ENCODE measurements at regions not wholly inside any gene's neighbourhood (a gene's known extent, or its start where the extent isn't known, plus 50 kb on each side); places are given as distances from the start of the nearest gene placed in this dataset.

DNA sequence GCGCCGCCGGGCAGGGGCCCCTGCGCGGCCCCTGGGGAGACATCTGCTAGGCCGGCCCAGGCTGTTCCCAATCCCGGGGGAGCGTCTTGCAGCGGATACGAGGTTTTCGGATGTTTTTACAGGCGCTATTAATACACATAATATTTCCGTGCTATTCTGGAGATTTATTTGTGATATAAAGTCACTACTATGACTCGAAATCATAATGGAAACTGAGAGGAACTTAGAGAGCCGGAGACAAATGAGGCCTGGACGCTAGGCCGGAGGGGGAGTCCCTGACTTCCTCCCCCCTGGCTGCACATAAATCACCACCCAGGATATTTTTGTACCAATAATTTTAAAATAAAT, 91.7 kb upstream of the ANO1 start:
- 38 to 51% methylated on average over 9 of the region's 17 CpGs for WGBS, 2 experiments (ENCODE audit: insufficient coverage in 2 of 2)
- peak overlapping the region; percentile 33 for H3K4me3 ChIP-seq (ENCODE audit: extremely low read depth, insufficient read depth, low read length, poor library complexity, severe bottlenecking)
- H3K36me3 ChIP-seq (ENCODE audit: control insufficient read depth, insufficient read depth, low read length): no peaks in the 10 kb centered on the region

DNA sequence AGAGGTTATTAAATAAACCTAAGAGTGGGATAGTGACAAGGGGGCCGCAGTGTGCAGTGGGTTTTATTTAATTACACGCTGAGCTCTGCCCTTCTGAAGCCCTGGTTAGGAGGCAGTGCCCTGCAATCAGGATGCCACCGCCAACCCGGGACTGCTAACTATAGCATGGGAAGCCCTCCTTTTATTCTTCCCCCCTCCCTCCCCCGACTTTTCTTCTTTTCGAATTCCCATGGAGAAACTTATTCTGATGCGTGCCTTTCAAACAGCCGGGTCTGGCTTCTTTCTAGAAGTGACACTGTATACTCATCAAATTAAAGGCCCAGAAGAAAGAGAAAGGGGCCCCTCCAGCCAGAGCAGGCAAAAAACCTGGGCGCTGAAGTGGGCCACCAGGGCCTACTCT, 91.3 kb upstream of the ANO1 start:
- H3K4me1 ChIP-seq (ENCODE audit: control insufficient read depth, insufficient read depth, low read length, poor library complexity, severe bottlenecking): peaks cover 24% of the 10 kb centered on the region
- no peaks in the 10 kb centered on the region for H3K36me3 ChIP-seq (ENCODE audit: control insufficient read depth, insufficient read depth, low read length)
- no peaks in the 10 kb centered on the region for H3K9me3 ChIP-seq (ENCODE audit: control insufficient read depth, low read length)
- no peak overlapping the region for H3K4me3 ChIP-seq (ENCODE audit: extremely low read depth, insufficient read depth, low read length, poor library complexity, severe bottlenecking)
- H3K27ac ChIP-seq (ENCODE audit: low read depth, low read length, severe bottlenecking): no peak overlapping the region
- WGBS, 2 experiments (ENCODE audit: insufficient coverage in 2 of 2): 59 to 62% methylated on average over 6 to 8 of the region's 9 CpGs

More for the DNA sequence above, 91.7 kb upstream of the ANO1 start:
- H3K27ac ChIP-seq (ENCODE audit: low read depth, low read length, severe bottlenecking): no peak overlapping the region
- peaks cover 24% of the 10 kb centered on the region for H3K4me1 ChIP-seq (ENCODE audit: control insufficient read depth, insufficient read depth, low read length, poor library complexity, severe bottlenecking)
- no peaks in the 10 kb centered on the region for H3K9me3 ChIP-seq (ENCODE audit: control insufficient read depth, low read length)

DNA sequence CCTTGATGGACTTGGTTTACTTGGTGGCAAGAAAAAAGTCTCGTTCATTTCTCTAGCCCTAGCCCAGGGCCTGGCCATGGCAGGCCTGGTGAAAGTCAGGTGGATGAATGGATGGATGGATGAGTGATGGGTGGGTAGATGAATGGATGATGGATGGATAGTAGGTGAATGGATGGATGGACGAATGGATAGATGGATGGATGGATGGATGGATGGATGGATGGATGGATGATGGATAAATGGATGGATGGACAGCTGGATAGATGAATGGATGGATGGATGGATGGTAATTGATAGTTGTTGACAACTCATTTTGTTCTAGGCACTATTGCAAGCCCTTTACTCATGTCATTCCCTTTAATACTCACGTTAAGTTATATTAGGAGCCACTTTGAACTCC, 86.1 kb upstream of the ANO1 start:
- H3K36me3 ChIP-seq (ENCODE audit: control insufficient read depth, insufficient read depth, low read length): no peaks in the 10 kb centered on the region
- no peaks in the 10 kb centered on the region for H3K4me1 ChIP-seq (ENCODE audit: control insufficient read depth, insufficient read depth, low read length, poor library complexity, severe bottlenecking)
- H3K9me3 ChIP-seq (ENCODE audit: control insufficient read depth, low read length): peaks cover 5% of the 10 kb centered on the region
- WGBS, 2 experiments (ENCODE audit: insufficient coverage in 2 of 2): 94 to 95% methylated on average over 2 to 3 of the region's 3 CpGs
- H3K4me3 ChIP-seq (ENCODE audit: extremely low read depth, insufficient read depth, low read length, poor library complexity, severe bottlenecking): no peak overlapping the region
- H3K27ac ChIP-seq (ENCODE audit: low read depth, low read length, severe bottlenecking): no peak overlapping the region

DNA sequence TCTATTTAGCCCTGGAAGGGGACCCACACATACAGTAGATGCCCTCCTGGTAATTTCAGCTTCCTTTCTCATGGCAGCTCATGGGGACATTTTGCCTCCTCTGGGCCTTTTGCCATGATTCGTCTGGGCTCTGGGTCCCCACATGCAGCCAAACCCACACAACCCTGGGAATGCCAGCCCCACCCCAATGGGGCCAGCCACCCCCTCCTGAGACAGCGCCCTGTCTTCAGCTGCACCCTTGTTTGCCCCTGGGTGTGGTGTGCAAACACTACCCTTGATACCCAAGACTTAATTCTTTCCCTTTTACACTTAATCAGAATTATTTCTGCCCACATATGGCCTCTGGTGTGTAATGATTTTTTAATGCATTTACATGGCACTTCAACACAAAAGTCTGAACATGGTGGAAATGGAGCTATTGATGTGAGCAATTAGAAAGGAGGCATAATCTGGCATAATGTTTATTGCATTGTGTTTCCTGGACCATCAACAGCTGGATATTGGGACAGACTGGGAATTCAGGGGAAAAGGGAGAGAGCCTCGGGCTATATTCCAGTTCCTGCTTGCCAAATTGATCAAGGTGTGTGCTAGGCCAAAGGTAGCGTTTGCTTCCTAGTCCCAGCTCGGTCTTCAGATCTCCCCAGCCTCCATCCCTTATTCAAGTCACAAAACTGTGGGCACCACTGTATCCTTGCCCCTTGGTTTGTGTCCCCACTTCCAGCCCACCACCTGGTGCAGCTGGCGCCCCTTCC, 85.0 kb upstream of the ANO1 start:
- Histone ChIP-seq H3K27ac (ENCODE audit: low read depth, low read length, severe bottlenecking) (no peak overlapping the region), H3K9me3 (ENCODE audit: control insufficient read depth, low read length) (peaks cover 5% of the 10 kb centered on the region), H3K4me3 (ENCODE audit: extremely low read depth, insufficient read depth, low read length, poor library complexity, severe bottlenecking) (no peak overlapping the region), H3K36me3 (ENCODE audit: control insufficient read depth, insufficient read depth, low read length) (no peaks in the 10 kb centered on the region), H3K4me1 (ENCODE audit: control insufficient read depth, insufficient read depth, low read length, poor library complexity, severe bottlenecking) (no peaks in the 10 kb centered on the region)
- WGBS, 2 experiments (ENCODE audit: insufficient coverage in 2 of 2): 74 to 82% methylated on average over 5 of the region's 6 CpGs

DNA sequence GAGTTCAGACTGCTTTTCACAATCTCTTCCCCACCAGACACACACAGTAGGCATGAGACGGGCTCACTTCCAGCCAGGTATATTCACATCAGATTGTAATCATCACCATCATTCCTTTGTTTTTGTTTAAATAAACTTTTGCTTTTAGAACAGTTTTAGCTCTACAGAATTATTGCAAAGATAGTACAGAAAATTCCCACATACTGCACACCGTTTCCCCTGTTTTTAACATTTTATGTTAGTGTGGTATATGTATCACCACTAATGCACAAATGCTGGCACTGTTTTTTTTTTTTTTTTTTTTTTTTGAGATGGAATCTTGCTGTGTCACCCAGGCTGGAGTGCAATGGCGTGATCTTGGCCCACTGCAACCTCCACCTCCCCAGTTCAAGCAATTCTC, 83.3 kb upstream of the ANO1 start:
- Histone ChIP-seq H3K9me3 (ENCODE audit: control insufficient read depth, low read length) (peaks cover 5% of the 10 kb centered on the region), H3K4me3 (ENCODE audit: extremely low read depth, insufficient read depth, low read length, poor library complexity, severe bottlenecking) (no peak overlapping the region), H3K27ac (ENCODE audit: low read depth, low read length, severe bottlenecking) (no peak overlapping the region), H3K4me1 (ENCODE audit: control insufficient read depth, insufficient read depth, low read length, poor library complexity, severe bottlenecking) (no peaks in the 10 kb centered on the region), H3K36me3 (ENCODE audit: control insufficient read depth, insufficient read depth, low read length) (no peaks in the 10 kb centered on the region)
- WGBS, 2 experiments (ENCODE audit: insufficient coverage in 2 of 2): 100% methylated on average over 1 of the region's 3 CpGs; no CpG with 5 or more reads in 1 of the 2 experiments

DNA sequence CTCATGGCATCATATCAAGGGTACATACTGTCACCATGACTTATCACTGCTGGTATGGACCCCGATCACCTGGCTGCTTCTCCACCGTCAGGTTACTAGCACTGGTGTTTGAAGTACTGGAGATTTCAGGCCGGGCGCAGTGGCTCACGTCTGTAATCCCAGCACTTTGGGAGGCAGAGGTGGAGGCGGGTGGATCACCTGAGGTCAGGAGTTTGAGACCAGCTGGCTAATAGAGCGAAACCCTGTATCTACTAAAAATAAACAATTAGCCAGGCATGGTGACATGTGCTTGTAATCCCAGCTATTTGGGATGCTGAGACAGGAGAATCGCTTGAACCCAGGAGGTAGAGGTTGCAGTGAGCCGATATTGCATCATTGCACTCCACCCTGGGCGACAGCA, 82.4 kb upstream of the ANO1 start:
- Histone ChIP-seq H3K9me3 (ENCODE audit: control insufficient read depth, low read length) (peaks cover 5% of the 10 kb centered on the region), H3K4me3 (ENCODE audit: extremely low read depth, insufficient read depth, low read length, poor library complexity, severe bottlenecking) (no peak overlapping the region), H3K27ac (ENCODE audit: low read depth, low read length, severe bottlenecking) (no peak overlapping the region), H3K36me3 (ENCODE audit: control insufficient read depth, insufficient read depth, low read length) (no peaks in the 10 kb centered on the region), H3K4me1 (ENCODE audit: control insufficient read depth, insufficient read depth, low read length, poor library complexity, severe bottlenecking) (no peaks in the 10 kb centered on the region)
- 89 to 92% methylated on average over 7 to 9 of the region's 10 CpGs for WGBS, 2 experiments (ENCODE audit: insufficient coverage in 2 of 2)

DNA sequence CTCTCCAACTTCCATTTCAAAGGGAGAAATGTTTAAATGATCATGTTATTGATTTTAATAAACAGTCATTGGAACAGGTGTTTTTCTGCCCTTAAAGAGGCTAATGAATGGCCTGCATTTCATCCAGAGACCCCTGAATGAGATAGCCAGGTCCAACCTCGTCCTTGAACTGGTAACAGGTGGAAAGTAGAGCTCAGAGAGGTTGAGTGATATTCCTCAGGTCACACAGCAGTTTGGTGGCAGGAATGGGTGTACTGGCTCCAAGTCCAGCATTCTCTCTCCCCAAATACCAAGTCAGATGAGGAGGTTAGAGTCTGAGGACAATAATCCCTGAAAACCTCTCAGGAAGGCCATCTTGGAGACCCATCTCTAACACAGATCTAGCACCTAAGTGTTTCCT, 81.7 kb upstream of the ANO1 start:
- no peak overlapping the region for H3K4me3 ChIP-seq (ENCODE audit: extremely low read depth, insufficient read depth, low read length, poor library complexity, severe bottlenecking)

DNA sequence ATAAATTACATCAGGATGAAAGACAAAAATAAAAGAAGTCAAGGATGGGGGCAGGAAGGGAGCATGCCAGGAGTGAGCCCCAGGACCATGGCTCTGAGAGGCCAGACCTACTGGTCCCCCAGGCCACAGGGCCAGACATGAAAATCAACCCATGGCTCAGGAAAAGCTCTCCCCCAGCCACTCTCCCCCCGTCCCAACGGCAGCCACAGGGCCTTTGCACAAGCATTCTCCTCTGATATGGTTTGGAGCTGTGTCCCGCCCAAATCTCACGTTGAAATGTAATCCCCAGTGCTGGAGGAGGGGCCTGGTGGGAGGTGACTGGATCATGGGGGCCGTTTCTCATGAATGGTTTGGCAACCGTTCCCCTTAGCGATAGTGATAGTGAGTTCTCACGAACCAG, 80.8 kb upstream of the ANO1 start:
- Histone ChIP-seq H3K4me3 (ENCODE audit: extremely low read depth, insufficient read depth, low read length, poor library complexity, severe bottlenecking) (no peak overlapping the region), H3K4me1 (ENCODE audit: control insufficient read depth, insufficient read depth, low read length, poor library complexity, severe bottlenecking) (no peaks in the 10 kb centered on the region), H3K9me3 (ENCODE audit: control insufficient read depth, low read length) (peaks cover 5% of the 10 kb centered on the region), H3K36me3 (ENCODE audit: control insufficient read depth, insufficient read depth, low read length) (no peaks in the 10 kb centered on the region), H3K27ac (ENCODE audit: low read depth, low read length, severe bottlenecking) (no peak overlapping the region)
- 66 to 67% methylated on average over 5 to 6 of the region's 8 CpGs for WGBS, 2 experiments (ENCODE audit: insufficient coverage in 2 of 2)

More for the DNA sequence above, 81.7 kb upstream of the ANO1 start:
- Histone ChIP-seq H3K4me1 (ENCODE audit: control insufficient read depth, insufficient read depth, low read length, poor library complexity, severe bottlenecking) (no peaks in the 10 kb centered on the region), H3K27ac (ENCODE audit: low read depth, low read length, severe bottlenecking) (no peak overlapping the region), H3K9me3 (ENCODE audit: control insufficient read depth, low read length) (peaks cover 5% of the 10 kb centered on the region), H3K36me3 (ENCODE audit: control insufficient read depth, insufficient read depth, low read length) (no peaks in the 10 kb centered on the region)
- 80 to 100% methylated on average over 1 of the region's 1 CpG for WGBS, 2 experiments (ENCODE audit: insufficient coverage in 2 of 2)

DNA sequence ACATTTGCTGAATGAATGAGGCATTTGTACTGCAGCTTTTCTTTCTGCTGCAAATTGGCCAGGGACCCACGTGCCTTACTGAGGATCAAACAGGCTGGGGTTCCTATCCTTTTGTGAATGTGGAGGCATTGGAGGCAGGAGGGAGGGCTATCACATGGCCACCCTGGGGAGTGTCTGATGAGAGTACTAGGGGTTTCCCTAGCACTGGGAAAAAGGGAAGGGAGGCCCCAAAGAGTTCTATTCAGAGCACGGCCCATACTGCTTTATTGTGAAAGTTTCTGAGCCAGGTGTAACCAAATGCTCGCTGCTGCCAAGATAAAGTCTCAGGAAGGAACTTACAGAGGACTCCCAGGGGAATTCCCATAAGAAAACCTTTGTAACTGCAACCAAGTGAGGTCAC, 78.4 kb upstream of the ANO1 start:
- peaks cover 2% of the 10 kb centered on the region for H3K9me3 ChIP-seq (ENCODE audit: control insufficient read depth, low read length)
- WGBS, 2 experiments (ENCODE audit: insufficient coverage in 2 of 2): 13 to 29% methylated on average over 3 of the region's 3 CpGs
- H3K27ac ChIP-seq (ENCODE audit: low read depth, low read length, severe bottlenecking): no peak overlapping the region
- H3K36me3 ChIP-seq (ENCODE audit: control insufficient read depth, insufficient read depth, low read length): no peaks in the 10 kb centered on the region
- no peak overlapping the region for H3K4me3 ChIP-seq (ENCODE audit: extremely low read depth, insufficient read depth, low read length, poor library complexity, severe bottlenecking)
- no peaks in the 10 kb centered on the region for H3K4me1 ChIP-seq (ENCODE audit: control insufficient read depth, insufficient read depth, low read length, poor library complexity, severe bottlenecking)

DNA sequence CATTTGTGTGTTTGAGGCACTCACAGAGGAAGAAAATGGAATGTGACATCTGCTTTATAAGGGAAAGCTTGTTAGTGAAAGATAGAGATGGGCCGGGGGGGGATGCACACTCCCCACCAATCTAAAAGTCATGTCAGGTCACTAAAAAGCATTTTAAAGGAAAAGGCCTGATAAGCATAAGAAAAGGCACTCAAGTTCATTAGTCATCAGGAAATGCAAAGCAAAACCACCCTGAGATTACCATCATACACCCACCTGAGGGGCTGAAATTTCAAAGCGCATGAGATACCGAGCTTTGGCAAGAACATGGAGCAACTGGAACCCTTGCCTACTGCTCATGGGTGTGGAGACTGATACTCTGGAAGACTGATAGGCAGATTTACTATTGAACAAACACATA, 77.9 kb upstream of the ANO1 start:
- Histone ChIP-seq H3K4me1 (ENCODE audit: control insufficient read depth, insufficient read depth, low read length, poor library complexity, severe bottlenecking) (no peaks in the 10 kb centered on the region), H3K4me3 (ENCODE audit: extremely low read depth, insufficient read depth, low read length, poor library complexity, severe bottlenecking) (no peak overlapping the region), H3K27ac (ENCODE audit: low read depth, low read length, severe bottlenecking) (no peak overlapping the region), H3K36me3 (ENCODE audit: control insufficient read depth, insufficient read depth, low read length) (no peaks in the 10 kb centered on the region), H3K9me3 (ENCODE audit: control insufficient read depth, low read length) (no peaks in the 10 kb centered on the region)
- 24 to 60% methylated on average over 2 of the region's 3 CpGs for WGBS, 2 experiments (ENCODE audit: insufficient coverage in 2 of 2)

DNA sequence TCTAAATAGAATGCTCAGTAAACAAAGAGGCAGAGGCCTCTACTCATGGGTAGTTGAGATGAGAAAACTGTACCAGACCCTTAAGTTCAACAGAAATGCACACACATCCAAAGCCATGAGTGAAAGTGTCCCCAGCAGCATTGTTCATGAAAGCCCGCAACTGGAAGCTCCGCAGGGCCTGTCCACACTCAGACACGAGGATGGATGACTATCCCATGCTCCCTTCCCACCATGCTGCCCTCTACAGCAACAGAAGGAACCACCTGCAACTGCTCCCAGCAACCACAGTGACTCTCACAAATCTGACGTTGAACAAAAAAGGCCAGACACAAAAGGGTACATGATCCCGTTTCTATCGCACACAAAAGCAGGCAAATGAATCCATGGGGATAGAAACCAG, 76.9 kb upstream of the ANO1 start:
- H3K9me3 ChIP-seq (ENCODE audit: control insufficient read depth, low read length): no peaks in the 10 kb centered on the region
- no peaks in the 10 kb centered on the region for H3K36me3 ChIP-seq (ENCODE audit: control insufficient read depth, insufficient read depth, low read length)
- no peak overlapping the region for H3K27ac ChIP-seq (ENCODE audit: low read depth, low read length, severe bottlenecking)
- H3K4me1 ChIP-seq (ENCODE audit: control insufficient read depth, insufficient read depth, low read length, poor library complexity, severe bottlenecking): no peaks in the 10 kb centered on the region
- 81 to 88% methylated on average over 3 to 5 of the region's 6 CpGs for WGBS, 2 experiments (ENCODE audit: insufficient coverage in 2 of 2)
- no peak overlapping the region for H3K4me3 ChIP-seq (ENCODE audit: extremely low read depth, insufficient read depth, low read length, poor library complexity, severe bottlenecking)
